H9 (cell line): ENCODE measurements at regions not wholly inside any gene's neighbourhood (a gene's known extent, or its start where the extent isn't known, plus 50 kb on each side); places are given as distances from the start of the nearest gene placed in this dataset.

Experiments
- DNase-seq: peaks from one replicate; pipeline ENCODE4 v3.0.0-alpha.2; 2017
- H2AFZ ChIP-seq: one replicate; pipeline ENCODE4 v1.6.1; 2013; ENCODE audit warnings: mild to moderate bottlenecking, low read length, control low read depth, moderate library complexity
- H2AK5ac ChIP-seq: 2 replicates; pipeline ENCODE4 v1.6.1; 2013; ENCODE audit warnings: low read length, control low read depth, mixed read lengths; ENCODE audit not compliant: insufficient read length
- H2BK120ac ChIP-seq: one replicate; pipeline ENCODE4 v1.6.1; 2013; ENCODE audit warnings: low read depth, mild to moderate bottlenecking, low read length, control low read depth, inconsistent platforms; ENCODE audit not compliant: poor library complexity, severe bottlenecking
- H2BK12ac ChIP-seq: 2 replicates; pipeline ENCODE4 v1.6.1; 2013; ENCODE audit warnings: low read length, control low read depth, mixed read lengths, low read depth; ENCODE audit not compliant: insufficient read length
- H2BK15ac ChIP-seq: 2 replicates; pipeline ENCODE4 v1.6.1; 2013; ENCODE audit warnings: low read depth, low read length, control low read depth
- H2BK20ac ChIP-seq: one replicate; pipeline ENCODE4 v1.6.1; 2013; ENCODE audit warnings: low read depth, mild to moderate bottlenecking, low read length, control low read depth, inconsistent platforms; ENCODE audit not compliant: poor library complexity, severe bottlenecking
- H2BK5ac ChIP-seq: 2 replicates; pipeline ENCODE4 v1.6.1; 2013; ENCODE audit warnings: low read length, control low read depth, mixed read lengths; ENCODE audit not compliant: insufficient read length
- H3K14ac ChIP-seq: 2 replicates; pipeline ENCODE4 v1.6.1; 2013; ENCODE audit warnings: low read length, control low read depth; ENCODE audit not compliant: insufficient read depth
- H3K18ac ChIP-seq: 2 replicates; pipeline ENCODE4 v1.6.1; 2013; ENCODE audit warnings: low read depth, mild to moderate bottlenecking, mixed read lengths, low read length, control low read depth; ENCODE audit not compliant: insufficient read length
- H3K23ac ChIP-seq: 2 replicates; pipeline ENCODE4 v1.6.1; 2013; ENCODE audit warnings: low read length, control low read depth, mixed read lengths, low read depth; ENCODE audit not compliant: insufficient read length
- H3K23me2 ChIP-seq: 2 replicates; pipeline ENCODE4 v1.6.1; 2013; ENCODE audit warnings: low read depth, mild to moderate bottlenecking, mixed read lengths, low read length, control low read depth; ENCODE audit not compliant: insufficient read length, poor library complexity, severe bottlenecking
- H3K27ac ChIP-seq: 2 replicates; pipeline ENCODE4 v1.5.1; 2013; ENCODE audit warnings: low read length, control low read depth, mixed read lengths, low read depth; ENCODE audit not compliant: insufficient read length
- H3K27me3 ChIP-seq: 2 replicates; pipeline ENCODE4 v1.6.1; 2013; ENCODE audit warnings: low read length, control low read depth, inconsistent platforms; ENCODE audit not compliant: insufficient read depth
- H3K4ac ChIP-seq: 2 replicates; pipeline ENCODE4 v1.6.1; 2013; ENCODE audit warnings: low read depth, mild to moderate bottlenecking, control low read depth, inconsistent platforms, low read length, moderate library complexity
- H3K4me1 ChIP-seq: 2 replicates; pipeline ENCODE4 v1.6.1; 2013; ENCODE audit warnings: low read length, control low read depth, inconsistent platforms; ENCODE audit not compliant: insufficient read depth
- H3K4me2 ChIP-seq: 2 replicates; pipeline ENCODE4 v1.6.1; 2013; ENCODE audit warnings: low read length, control low read depth, mixed read lengths; ENCODE audit not compliant: insufficient read length, insufficient read depth
- H3K56ac ChIP-seq: 2 replicates; pipeline ENCODE4 v1.6.1; 2013; ENCODE audit warnings: low read depth, mild to moderate bottlenecking, mixed read lengths, low read length, control low read depth; ENCODE audit not compliant: insufficient read length
- H3K79me1 ChIP-seq: 2 replicates; pipeline ENCODE4 v1.6.1; 2013; ENCODE audit warnings: low read depth, mild to moderate bottlenecking, moderate library complexity, low read length, control low read depth, inconsistent platforms; ENCODE audit not compliant: insufficient read depth, poor library complexity, severe bottlenecking
- H3K79me2 ChIP-seq: 2 replicates; pipeline ENCODE4 v1.6.1; 2013; ENCODE audit warnings: low read length, control low read depth, inconsistent platforms; ENCODE audit not compliant: insufficient read depth
- H3K9ac ChIP-seq: 2 replicates; pipeline ENCODE4 v1.6.1; 2013; ENCODE audit warnings: low read length, control low read depth, mixed read lengths; ENCODE audit not compliant: insufficient read length; ENCODE audit errors: extremely low read depth
- H3K9me3 ChIP-seq: one replicate; pipeline ENCODE4 v1.6.1; 2013; ENCODE audit warnings: low read depth, low read length, inconsistent platforms; ENCODE audit not compliant: control insufficient read depth
- H3T11ph ChIP-seq: one replicate; pipeline ENCODE4 v1.6.1; 2013; ENCODE audit warnings: mild to moderate bottlenecking, low read length, control low read depth, inconsistent platforms
- H4K20me1 ChIP-seq: one replicate; pipeline ENCODE4 v1.6.1; 2013; ENCODE audit not compliant: control insufficient read depth, insufficient read length, insufficient read depth
- H4K5ac ChIP-seq: 2 replicates; pipeline ENCODE4 v1.6.1; 2013; ENCODE audit warnings: low read depth, mild to moderate bottlenecking, mixed read lengths, low read length, control low read depth; ENCODE audit not compliant: insufficient read length
- H4K8ac ChIP-seq: replicated peaks from 2 replicates; pipeline ENCODE4 v1.6.1; 2013; ENCODE audit warnings: low read length, control low read depth, mixed read lengths, low read depth; ENCODE audit not compliant: insufficient read length
- H4K91ac ChIP-seq: 2 replicates; pipeline ENCODE4 v1.6.1; 2013; ENCODE audit warnings: low read depth, mild to moderate bottlenecking, moderate library complexity, mixed read lengths, low read length, control low read depth; ENCODE audit not compliant: insufficient read length
- H3K27ac Mint-ChIP-seq, 3 experiments: 2 replicates in 2 of 3; 3 replicates in 1 of 3; pipeline ENCODE4 v1.8.0; 2020 to 2021; ENCODE audit warnings: mixed read lengths in 3 of 3, mild to moderate bottlenecking in 1 of 3, moderate library complexity in 1 of 3
- H3K27me3 Mint-ChIP-seq: 2 replicates; pipeline ENCODE4 v1.8.0; 2021; ENCODE audit warnings: low read depth, mild to moderate bottlenecking, moderate library complexity, mixed read lengths
- H3K36me3 Mint-ChIP-seq, 3 experiments: 2 replicates in 2 of 3; 3 replicates in 1 of 3; pipeline ENCODE4 v1.8.0; 2020 to 2021; ENCODE audit warnings: low read depth in 3 of 3, mixed read lengths in 3 of 3; ENCODE audit not compliant: insufficient read depth in 1 of 3
- H3K4me1 Mint-ChIP-seq, 2 experiments: 2 replicates each; pipeline ENCODE4 v1.8.0; 2020; ENCODE audit warnings: mixed read lengths in 2 of 2
- H3K4me3 Mint-ChIP-seq, 2 experiments: 2 replicates in 1 of 2; 3 replicates in 1 of 2; pipeline ENCODE4 v1.8.0; 2020 to 2021; ENCODE audit warnings: mild to moderate bottlenecking in 2 of 2, mixed read lengths in 2 of 2, moderate library complexity in 1 of 2
- H3K9me3 Mint-ChIP-seq, 2 experiments: 2 replicates in 1 of 2; 3 replicates in 1 of 2; pipeline ENCODE4 v1.8.0; 2020; ENCODE audit warnings: mild to moderate bottlenecking in 2 of 2, mixed read lengths in 2 of 2, moderate library complexity in 1 of 2
- CTCF ChIP-seq: fragments of 200-600 bp; sonication (generic); conservative IDR thresholded peaks from 3 replicates; pipeline ENCODE4 v1.8.0; 2021; ENCODE audit warnings: antibody characterized with exemption, mild to moderate bottlenecking
- WGBS: extraction: QIAGEN DNeasy Blood & Tissue Kit; methylation state at CpG from one replicate; pipeline ENCODE4 v1.1.7; 2013; ENCODE audit warnings: missing lambda C conversion rate, low lambda C conversion rate, mixed read lengths; ENCODE audit not compliant: insufficient read length; ENCODE audit errors: extremely low coverage; 5-methylcytosine and 5-hydroxymethylcytosine counted together

GRCh38 chrX:40523852-40524251, 56.9 kb upstream of the ATP6AP2 start:
- no peak overlapping the region for H3K14ac ChIP-seq
- no peak overlapping the region for H3K23ac ChIP-seq
- H3K18ac ChIP-seq: no peak overlapping the region
- no peak overlapping the region for H4K8ac ChIP-seq
- H3K4me1 ChIP-seq: no peaks in the 10 kb centered on the region; the same call in 1 of the 2 replicates
- H4K5ac ChIP-seq: no peak overlapping the region
- H2BK120ac ChIP-seq: no peak overlapping the region
- no peak overlapping the region for H3K4me3 Mint-ChIP-seq
- H3K27ac Mint-ChIP-seq: no peak overlapping the region
- H3K23me2 ChIP-seq: no peaks in the 10 kb centered on the region
- no peak overlapping the region for H4K91ac ChIP-seq
- H3K27me3 ChIP-seq: no peaks in the 10 kb centered on the region
- no peak overlapping the region for H2BK12ac ChIP-seq
- peaks cover 2% of the 10 kb centered on the region; the same call in 1 of the 2 replicates for H3K27me3 Mint-ChIP-seq
- peaks cover 0 to 2% (median 1%) of the 10 kb centered on the region in 3 experiments; a peak in 3 of 7 replicates for H3K36me3 Mint-ChIP-seq
- H2BK5ac ChIP-seq: no peak overlapping the region
- H3K79me1 ChIP-seq: no peaks in the 10 kb centered on the region
- no peaks in the 10 kb centered on the region for H3K79me2 ChIP-seq
- H2BK15ac ChIP-seq: no peak overlapping the region
- no CpG with 5 or more reads among the region's 3 CpGs for WGBS
- H2AFZ ChIP-seq: no peak overlapping the region
- H3T11ph ChIP-seq: no peak overlapping the region
- no peaks in the 10 kb centered on the region for H4K20me1 ChIP-seq
- H3K4me1 Mint-ChIP-seq: peaks cover 5 to 6% of the 10 kb centered on the region in 2 experiments; a peak in 3 of 4 replicates
- H2AK5ac ChIP-seq: no peak overlapping the region
- H3K9me3 ChIP-seq: no peaks in the 10 kb centered on the region
- no peak overlapping the region for H3K56ac ChIP-seq
- H3K27ac ChIP-seq: no peak overlapping the region
- no peak for TF ChIP-seq CTCF
- H2BK20ac ChIP-seq: no peak overlapping the region
- H3K9ac ChIP-seq: no peak overlapping the region
- H3K4ac ChIP-seq: no peak overlapping the region
- H3K9me3 Mint-ChIP-seq: peaks cover 55 to 68% of the 10 kb centered on the region in 2 experiments
- H3K4me2 ChIP-seq: no peak overlapping the region
- no peak for DNase-seq
